ENCODE measurements at regions not wholly inside any gene's neighbourhood (a gene's known extent, or its start where the extent isn't known, plus 50 kb on each side); places are given as distances from the start of the nearest gene placed in this dataset.

DNA sequence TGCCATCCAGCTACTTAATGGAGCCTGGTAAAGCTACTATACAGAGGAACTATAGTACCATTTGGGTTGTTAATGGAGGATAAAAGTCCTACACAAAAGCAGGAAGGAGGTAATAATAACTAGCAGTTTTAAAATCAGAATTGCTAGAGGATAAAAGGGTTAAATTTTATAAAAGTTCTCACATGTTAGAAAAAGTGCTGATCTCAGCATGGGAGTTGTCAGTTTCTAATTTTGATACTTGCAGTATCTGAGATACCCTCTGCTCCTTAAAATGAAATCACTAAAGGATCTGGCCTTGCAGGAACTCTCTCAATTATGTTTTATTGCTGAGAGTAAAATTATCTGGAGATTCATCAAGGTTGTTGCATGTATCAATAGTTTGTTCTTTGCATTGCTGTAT is 272.2 kb upstream of the GYPC start:
- TF ChIP-seq, protein P1, sequence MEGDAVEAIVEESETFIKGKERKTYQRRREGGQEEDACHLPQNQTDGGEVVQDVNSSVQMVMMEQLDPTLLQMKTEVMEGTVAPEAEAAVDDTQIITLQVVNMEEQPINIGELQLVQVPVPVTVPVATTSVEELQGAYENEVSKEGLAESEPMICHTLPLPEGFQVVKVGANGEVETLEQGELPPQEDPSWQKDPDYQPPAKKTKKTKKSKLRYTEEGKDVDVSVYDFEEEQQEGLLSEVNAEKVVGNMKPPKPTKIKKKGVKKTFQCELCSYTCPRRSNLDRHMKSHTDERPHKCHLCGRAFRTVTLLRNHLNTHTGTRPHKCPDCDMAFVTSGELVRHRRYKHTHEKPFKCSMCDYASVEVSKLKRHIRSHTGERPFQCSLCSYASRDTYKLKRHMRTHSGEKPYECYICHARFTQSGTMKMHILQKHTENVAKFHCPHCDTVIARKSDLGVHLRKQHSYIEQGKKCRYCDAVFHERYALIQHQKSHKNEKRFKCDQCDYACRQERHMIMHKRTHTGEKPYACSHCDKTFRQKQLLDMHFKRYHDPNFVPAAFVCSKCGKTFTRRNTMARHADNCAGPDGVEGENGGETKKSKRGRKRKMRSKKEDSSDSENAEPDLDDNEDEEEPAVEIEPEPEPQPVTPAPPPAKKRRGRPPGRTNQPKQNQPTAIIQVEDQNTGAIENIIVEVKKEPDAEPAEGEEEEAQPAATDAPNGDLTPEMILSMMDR (IDR thresholded peaks at IDR 0.05; ENCODE audit: insufficient read depth, low read depth, low read length, missing control alignments), result no peak
- no peak overlapping the region for H3K4me3 ChIP-seq (ENCODE audit: low read depth, low read length)
- no peak for DNase-seq (ENCODE audit: low read depth)

GRCh38 chr2:126385441-126385840 is 270.5 kb upstream of the GYPC start:
- no peak overlapping the region for H3K4me3 ChIP-seq (ENCODE audit: low read depth, low read length)
- TF ChIP-seq, protein P1 (IDR thresholded peaks at IDR 0.05; ENCODE audit: insufficient read depth, low read depth, low read length, missing control alignments), result no peak
- no peak for DNase-seq (ENCODE audit: low read depth)

GRCh38 chr2:126385983-126386382 is 270.0 kb upstream of the GYPC start:
- no peak overlapping the region for H3K4me3 ChIP-seq (ENCODE audit: low read depth, low read length)
- TF ChIP-seq, protein P1 (IDR thresholded peaks at IDR 0.05; ENCODE audit: insufficient read depth, low read depth, low read length, missing control alignments), result no peak
- no peak for DNase-seq (ENCODE audit: low read depth)

DNA sequence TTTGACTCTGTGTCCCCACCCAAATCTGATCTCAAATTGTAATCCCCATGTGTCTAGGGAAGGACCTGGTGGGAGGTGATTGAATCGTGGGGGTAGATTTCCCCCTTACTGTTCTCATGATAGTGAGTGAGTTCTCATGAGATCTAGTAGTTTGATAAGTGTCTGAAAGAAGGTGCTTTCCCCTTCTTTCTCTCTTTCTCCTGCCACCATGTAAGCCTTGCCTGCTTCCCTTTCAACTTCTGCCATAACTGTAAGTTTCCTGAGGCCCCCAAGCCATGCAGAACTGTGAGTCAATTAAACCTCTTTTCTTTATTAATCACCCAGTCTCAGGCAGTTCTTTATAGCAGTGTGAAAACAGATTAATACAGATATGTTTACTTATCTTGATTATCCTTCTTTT is 266.5 kb upstream of the GYPC start:
- no peak for DNase-seq (ENCODE audit: low read depth)
- no peak overlapping the region for H3K4me3 ChIP-seq (ENCODE audit: low read depth, low read length)
- TF ChIP-seq, protein P1 (IDR thresholded peaks at IDR 0.05; ENCODE audit: insufficient read depth, low read depth, low read length, missing control alignments), result no peak

DNA sequence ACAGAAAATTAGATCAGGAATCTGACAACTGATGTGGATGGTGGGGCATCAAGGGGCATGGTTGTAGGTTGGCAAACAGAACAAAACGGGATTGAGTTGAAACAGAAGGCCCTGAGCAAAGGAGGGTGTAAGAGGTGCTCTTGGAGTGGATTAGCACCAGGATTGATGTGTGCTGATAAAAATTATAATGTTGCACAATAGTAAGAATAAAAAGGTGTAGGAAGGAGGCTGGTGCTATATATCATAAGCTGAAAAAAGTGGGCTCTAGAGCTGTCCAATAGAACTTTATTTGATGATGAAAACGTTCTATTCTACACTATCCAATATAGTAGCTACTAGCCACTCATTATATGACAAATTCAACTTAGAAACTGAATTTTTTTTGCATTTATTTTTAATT is 263.1 kb upstream of the GYPC start:
- DNase-seq (ENCODE audit: low read depth), result no peak
- no peak overlapping the region for H3K4me3 ChIP-seq (ENCODE audit: low read depth, low read length)
- TF ChIP-seq, protein P1 (IDR thresholded peaks at IDR 0.05; ENCODE audit: insufficient read depth, low read depth, low read length, missing control alignments), result no peak

- DNase-seq (ENCODE audit: low read depth), result peak; percentile 6
Measured at GRCh38 chr2:126399001-126399400, 257.0 kb upstream of the GYPC start.

More at GRCh38 chr2:126399001-126399400, 257.0 kb upstream of the GYPC start:
- TF ChIP-seq, protein P1 (IDR thresholded peaks at IDR 0.05; ENCODE audit: insufficient read depth, low read depth, low read length, missing control alignments), result peak; percentile 6
- no peak overlapping the region for H3K4me3 ChIP-seq (ENCODE audit: low read depth, low read length)

Measured in GM12865 (cell line).